ENCODE measurements at regions not wholly inside any gene's neighbourhood (a gene's known extent, or its start where the extent isn't known, plus 50 kb on each side); places are given as distances from the start of the nearest gene placed in this dataset.

GRCh38 chr22:49528420-49528720 is 299.3 kb downstream of the BRD1 start:
- TF ChIP-seq CTCF (IDR thresholded peaks at IDR 0.05) = no peak
- TF ChIP-seq POLR2A (IDR thresholded peaks at IDR 0.05) = no peak

Measured in adrenal gland (tissue), 5 donors.